ENCODE measurements at regions not wholly inside any gene's neighbourhood (a gene's known extent, or its start where the extent isn't known, plus 50 kb on each side); places are given as distances from the start of the nearest gene placed in this dataset.

DNA sequence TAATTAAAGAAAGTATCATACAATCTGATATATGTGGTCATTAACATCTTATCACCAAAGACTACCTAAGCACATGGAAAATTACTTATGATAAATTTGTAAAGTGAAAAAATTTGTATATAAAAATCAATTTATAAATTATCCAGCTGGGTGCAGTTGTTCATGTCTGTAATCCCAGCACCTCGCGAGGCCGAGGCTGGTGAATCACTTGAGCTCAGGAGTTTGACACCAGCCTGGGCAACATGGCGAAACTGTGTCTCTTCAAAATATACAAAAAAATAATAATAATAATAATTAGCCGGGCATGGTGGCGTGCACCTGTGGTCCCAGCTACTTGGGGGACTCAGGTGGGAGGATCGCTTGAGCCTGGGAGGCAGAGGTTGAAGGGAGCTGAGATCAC lies 82.8 kb upstream of the SYT6 start:
- H3K27me3 ChIP-seq (ENCODE audit: control insufficient read depth in 2 of 2, insufficient read depth in 2 of 2, low read length in 2 of 2) = peaks cover 6 to 13% of the 10 kb centered on the region in 2 experiments; a peak in 3 of 5 replicates

More for the DNA sequence above, 82.8 kb upstream of the SYT6 start:
- CTCF ChIA-PET (ENCODE audit: low intra/inter-chr PET ratio) = no interaction called here
- POLR2A ChIA-PET = interaction anchor here (0.7 kb wide), 2 partner anchors 108 to 144 kb away, joined by 3 read pairs; no protein-coding TSS in a partner anchor
- BruUV-seq (replicated peaks) = no TSS peak
- no peak overlapping the region for H3K4me2 ChIP-seq (ENCODE audit: insufficient read depth, low read length)
- no peaks in the 10 kb centered on the region for H3K36me3 ChIP-seq (ENCODE audit: control insufficient read depth, insufficient read depth, low read length)
- TF ChIP-seq, protein P1, sequence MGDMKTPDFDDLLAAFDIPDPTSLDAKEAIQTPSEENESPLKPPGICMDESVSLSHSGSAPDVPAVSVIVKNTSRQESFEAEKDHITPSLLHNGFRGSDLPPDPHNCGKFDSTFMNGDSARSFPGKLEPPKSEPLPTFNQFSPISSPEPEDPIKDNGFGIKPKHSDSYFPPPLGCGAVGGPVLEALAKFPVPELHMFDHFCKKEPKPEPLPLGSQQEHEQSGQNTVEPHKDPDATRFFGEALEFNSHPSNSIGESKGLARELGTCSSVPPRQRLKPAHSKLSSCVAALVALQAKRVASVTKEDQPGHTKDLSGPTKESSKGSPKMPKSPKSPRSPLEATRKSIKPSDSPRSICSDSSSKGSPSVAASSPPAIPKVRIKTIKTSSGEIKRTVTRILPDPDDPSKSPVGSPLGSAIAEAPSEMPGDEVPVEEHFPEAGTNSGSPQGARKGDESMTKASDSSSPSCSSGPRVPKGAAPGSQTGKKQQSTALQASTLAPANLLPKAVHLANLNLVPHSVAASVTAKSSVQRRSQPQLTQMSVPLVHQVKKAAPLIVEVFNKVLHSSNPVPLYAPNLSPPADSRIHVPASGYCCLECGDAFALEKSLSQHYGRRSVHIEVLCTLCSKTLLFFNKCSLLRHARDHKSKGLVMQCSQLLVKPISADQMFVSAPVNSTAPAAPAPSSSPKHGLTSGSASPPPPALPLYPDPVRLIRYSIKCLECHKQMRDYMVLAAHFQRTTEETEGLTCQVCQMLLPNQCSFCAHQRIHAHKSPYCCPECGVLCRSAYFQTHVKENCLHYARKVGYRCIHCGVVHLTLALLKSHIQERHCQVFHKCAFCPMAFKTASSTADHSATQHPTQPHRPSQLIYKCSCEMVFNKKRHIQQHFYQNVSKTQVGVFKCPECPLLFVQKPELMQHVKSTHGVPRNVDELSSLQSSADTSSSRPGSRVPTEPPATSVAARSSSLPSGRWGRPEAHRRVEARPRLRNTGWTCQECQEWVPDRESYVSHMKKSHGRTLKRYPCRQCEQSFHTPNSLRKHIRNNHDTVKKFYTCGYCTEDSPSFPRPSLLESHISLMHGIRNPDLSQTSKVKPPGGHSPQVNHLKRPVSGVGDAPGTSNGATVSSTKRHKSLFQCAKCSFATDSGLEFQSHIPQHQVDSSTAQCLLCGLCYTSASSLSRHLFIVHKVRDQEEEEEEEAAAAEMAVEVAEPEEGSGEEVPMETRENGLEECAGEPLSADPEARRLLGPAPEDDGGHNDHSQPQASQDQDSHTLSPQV (IDR thresholded peaks at IDR 0.05) = no peak
- TF ChIP-seq ZNF707 (CRISPR knock-in tag; conservative IDR thresholded peaks at IDR 0.05) = no peak
- no peak for TF ChIP-seq NCOA2 (IDR thresholded peaks at IDR 0.05; ENCODE audit: partially characterized antibody in 2 of 2)
- no peak for TF ChIP-seq NEUROD1 (IDR thresholded peaks at IDR 0.05; ENCODE audit: borderline replicate concordance, low read depth, low read length, partially characterized antibody)
- TF ChIP-seq, protein P2, sequence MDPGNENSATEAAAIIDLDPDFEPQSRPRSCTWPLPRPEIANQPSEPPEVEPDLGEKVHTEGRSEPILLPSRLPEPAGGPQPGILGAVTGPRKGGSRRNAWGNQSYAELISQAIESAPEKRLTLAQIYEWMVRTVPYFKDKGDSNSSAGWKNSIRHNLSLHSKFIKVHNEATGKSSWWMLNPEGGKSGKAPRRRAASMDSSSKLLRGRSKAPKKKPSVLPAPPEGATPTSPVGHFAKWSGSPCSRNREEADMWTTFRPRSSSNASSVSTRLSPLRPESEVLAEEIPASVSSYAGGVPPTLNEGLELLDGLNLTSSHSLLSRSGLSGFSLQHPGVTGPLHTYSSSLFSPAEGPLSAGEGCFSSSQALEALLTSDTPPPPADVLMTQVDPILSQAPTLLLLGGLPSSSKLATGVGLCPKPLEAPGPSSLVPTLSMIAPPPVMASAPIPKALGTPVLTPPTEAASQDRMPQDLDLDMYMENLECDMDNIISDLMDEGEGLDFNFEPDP (CRISPR knock-in tag; IDR thresholded peaks at IDR 0.05) = no peak
- TF ChIP-seq POLR2AphosphoS2 (IDR thresholded peaks at IDR 0.05; ENCODE audit: low read length) = no peak
- no peak for TF ChIP-seq PRPF4 (IDR thresholded peaks at IDR 0.05; ENCODE audit: insufficient read depth, low read depth, low read length, poor library complexity, severe bottlenecking)
- no peak for TF ChIP-seq KAT8 (IDR thresholded peaks at IDR 0.05; ENCODE audit: low read depth)
- no peak for TF ChIP-seq SMARCA5 (IDR thresholded peaks at IDR 0.05)
- intact Hi-C loops (cut with micrococcal nuclease) = no loop called here
- no peak overlapping the region for H3K4me3 ChIP-seq
- H3K9me1 ChIP-seq (ENCODE audit: control insufficient read depth, insufficient read depth, low read length) = no peaks in the 10 kb centered on the region
- no peak overlapping the region for H3K9ac ChIP-seq (ENCODE audit: insufficient read depth in 1 of 2, low read depth in 2 of 2, low read length in 2 of 2)
- no peak overlapping the region for H3K27ac ChIP-seq (ENCODE audit: extremely low read depth, low read depth, low read length)
- ATAC-seq (no peak), DNase-seq (ENCODE audit: extremely low read depth in 1 of 4, low spot score in 3 of 4) (no peak), FAIRE-seq (no peak)
- no peaks in the 10 kb centered on the region for H3K79me2 ChIP-seq (ENCODE audit: control insufficient read depth, insufficient read depth, low read length)
- H4K20me1 ChIP-seq (replicated peaks; ENCODE audit: control insufficient read depth, insufficient read depth, low read length) = no peaks in the 10 kb centered on the region; the same call in 1 of the 2 replicates
- no peaks in the 10 kb centered on the region for H3K9me3 ChIP-seq (replicated peaks; ENCODE audit: control insufficient read depth, insufficient read depth, low read depth, low read length)
- in situ Hi-C loops (cut with MboI) = no loop called here
- no peaks in the 10 kb centered on the region for H3K4me1 ChIP-seq (replicated peaks in 1 of 2; ENCODE audit: control insufficient read depth in 2 of 2, insufficient read depth in 2 of 2, low read length in 2 of 2)
- 0% methylated on average over 7 of the region's 7 CpGs for WGBS (ENCODE audit: insufficient coverage, low coverage, missing lambda C conversion rate)
- H2AFZ ChIP-seq (ENCODE audit: low read depth, low read length) = no peak overlapping the region

All from K562 (cell line).